Sigmoid colon (tissue), 6 donors: ENCODE measurements at regions not wholly inside any gene's neighbourhood (a gene's known extent, or its start where the extent isn't known, plus 50 kb on each side); places are given as distances from the start of the nearest gene placed in this dataset.

Experiments used
- DNase-seq: peaks from one replicate; pipeline ENCODE4 v3.0.0-alpha.2; 2019
- H3K27ac ChIP-seq, 4 donors: fragments of 200-600 bp; sonication (generic); one replicate each; pipeline ENCODE4 v1.5.1; 2016 to 2019; ENCODE audit warnings: mild to moderate bottlenecking in 1 of 4
- H3K27me3 ChIP-seq, 3 donors: fragments of 200-600 bp; sonication (generic); one replicate each; pipeline ENCODE4 v1.5.1; 2019; ENCODE audit warnings: mild to moderate bottlenecking in 1 of 3
- H3K36me3 ChIP-seq, 4 donors: fragments of 200-600 bp; sonication (generic); one replicate each; pipeline ENCODE4 v1.5.1; 2016 to 2019
- H3K4me1 ChIP-seq, 4 donors: fragments of 200-600 bp; sonication (generic); one replicate each; pipeline ENCODE4 v1.5.1; 2017 to 2019
- H3K4me3 ChIP-seq, 4 donors: fragments of 200-600 bp; sonication (generic); one replicate each; pipeline ENCODE4 v1.5.1; 2017 to 2019; ENCODE audit warnings: mild to moderate bottlenecking in 2 of 4, moderate library complexity in 1 of 4
- H3K9me3 ChIP-seq, 4 donors: fragments of 200-600 bp in 3 of 4; sonication (generic) in 3 of 4; one replicate each; pipeline versions ENCODE4 v1.5.1 to v1.6.1; 2013 to 2019
- EP300 ChIP-seq, 4 donors: sonication (generic); formaldehyde crosslinking; IDR thresholded peaks; one replicate each; pipeline ENCODE4 v1.6.1; 2017; ENCODE audit warnings: antibody characterized with exemption in 4 of 4
- POLR2A ChIP-seq, 2 donors: fragments of 450-650 bp; IDR thresholded peaks; one replicate each; pipeline ENCODE4 v1.6.1; 2016; ENCODE audit warnings: antibody characterized with exemption in 2 of 2, mild to moderate bottlenecking in 2 of 2, moderate library complexity in 2 of 2
- POLR2AphosphoS5 ChIP-seq, 4 donors: sonication (generic); formaldehyde crosslinking; IDR thresholded peaks; one replicate each; pipeline ENCODE4 v1.6.1; 2017; ENCODE audit warnings: antibody characterized with exemption in 4 of 4
- WGBS, 2 donors: extraction: QIAGEN DNeasy Blood & Tissue Kit; methylation state at CpG; one replicate each; pipeline ENCODE4 v1.1.7; 2013; 5-methylcytosine and 5-hydroxymethylcytosine counted together
- intact Hi-C: fragments of 100-400 bp; cut with DNase I; formaldehyde crosslinking; loops from one replicate; pipeline ENCODE4 v1.15.1; 2023
- TF ChIP-seq, protein P1 (sequence below), 4 experiments: fragments of 450-650 bp in 3 of 4; fragments of 200-600 bp in 1 of 4; IDR thresholded peaks; one replicate each; pipeline ENCODE4 v1.5.1; 2016 to 2019; ENCODE audit warnings: antibody characterized with exemption in 4 of 4, mild to moderate bottlenecking in 3 of 4, moderate library complexity in 2 of 4
- donor health status: healthy with polysubstance abuse.
- donor health status: healthy.

DNA sequence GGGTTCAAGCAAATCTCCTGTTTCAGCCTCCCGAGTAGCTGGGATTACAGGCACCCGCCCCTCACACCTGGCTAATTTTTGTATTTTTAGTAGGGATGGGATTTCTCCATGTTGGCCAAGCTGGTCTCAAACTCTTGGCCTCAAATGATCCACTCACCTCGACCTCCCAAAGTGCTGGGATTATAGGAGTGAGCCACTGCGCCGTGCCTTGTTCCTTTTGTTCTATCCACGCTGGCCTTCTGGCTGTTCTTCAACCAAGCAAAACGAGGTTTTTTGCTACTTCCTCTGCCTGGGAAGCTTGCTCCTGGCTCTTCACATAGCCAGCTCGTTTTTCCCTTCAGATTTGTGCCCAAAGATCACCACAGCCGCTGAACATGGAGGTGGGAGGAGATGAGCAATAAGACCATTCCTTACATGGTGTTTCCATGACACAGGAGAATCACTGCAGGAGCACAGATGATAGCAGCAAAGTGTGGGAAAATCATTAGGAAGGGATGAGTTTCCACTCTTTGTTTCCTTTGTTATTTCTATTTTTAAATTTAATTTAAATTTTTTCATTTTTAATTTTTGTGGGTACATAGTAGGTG, 201.0 kb upstream of the ZNF217 start:
- Histone ChIP-seq H3K36me3 (no peaks in the 10 kb centered on the region), H3K4me3 (no peak overlapping the region), H3K9me3 (no peaks in the 10 kb centered on the region), H3K27ac (no peak overlapping the region), H3K4me1 (no peaks in the 10 kb centered on the region), H3K27me3 (no peaks in the 10 kb centered on the region)
- DNase-seq: no peak
- WGBS, 2 donors: 85 to 88% methylated on average over 9 of the region's 9 CpGs
- intact Hi-C loops: no loop called here
- TF ChIP-seq, protein P1, sequence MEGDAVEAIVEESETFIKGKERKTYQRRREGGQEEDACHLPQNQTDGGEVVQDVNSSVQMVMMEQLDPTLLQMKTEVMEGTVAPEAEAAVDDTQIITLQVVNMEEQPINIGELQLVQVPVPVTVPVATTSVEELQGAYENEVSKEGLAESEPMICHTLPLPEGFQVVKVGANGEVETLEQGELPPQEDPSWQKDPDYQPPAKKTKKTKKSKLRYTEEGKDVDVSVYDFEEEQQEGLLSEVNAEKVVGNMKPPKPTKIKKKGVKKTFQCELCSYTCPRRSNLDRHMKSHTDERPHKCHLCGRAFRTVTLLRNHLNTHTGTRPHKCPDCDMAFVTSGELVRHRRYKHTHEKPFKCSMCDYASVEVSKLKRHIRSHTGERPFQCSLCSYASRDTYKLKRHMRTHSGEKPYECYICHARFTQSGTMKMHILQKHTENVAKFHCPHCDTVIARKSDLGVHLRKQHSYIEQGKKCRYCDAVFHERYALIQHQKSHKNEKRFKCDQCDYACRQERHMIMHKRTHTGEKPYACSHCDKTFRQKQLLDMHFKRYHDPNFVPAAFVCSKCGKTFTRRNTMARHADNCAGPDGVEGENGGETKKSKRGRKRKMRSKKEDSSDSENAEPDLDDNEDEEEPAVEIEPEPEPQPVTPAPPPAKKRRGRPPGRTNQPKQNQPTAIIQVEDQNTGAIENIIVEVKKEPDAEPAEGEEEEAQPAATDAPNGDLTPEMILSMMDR (IDR thresholded peaks at IDR 0.05): no peak
- no peak for TF ChIP-seq EP300 (IDR thresholded peaks at IDR 0.05)
- no peak for TF ChIP-seq POLR2A (IDR thresholded peaks at IDR 0.05)
- no peak for TF ChIP-seq POLR2AphosphoS5 (IDR thresholded peaks at IDR 0.05)

DNA sequence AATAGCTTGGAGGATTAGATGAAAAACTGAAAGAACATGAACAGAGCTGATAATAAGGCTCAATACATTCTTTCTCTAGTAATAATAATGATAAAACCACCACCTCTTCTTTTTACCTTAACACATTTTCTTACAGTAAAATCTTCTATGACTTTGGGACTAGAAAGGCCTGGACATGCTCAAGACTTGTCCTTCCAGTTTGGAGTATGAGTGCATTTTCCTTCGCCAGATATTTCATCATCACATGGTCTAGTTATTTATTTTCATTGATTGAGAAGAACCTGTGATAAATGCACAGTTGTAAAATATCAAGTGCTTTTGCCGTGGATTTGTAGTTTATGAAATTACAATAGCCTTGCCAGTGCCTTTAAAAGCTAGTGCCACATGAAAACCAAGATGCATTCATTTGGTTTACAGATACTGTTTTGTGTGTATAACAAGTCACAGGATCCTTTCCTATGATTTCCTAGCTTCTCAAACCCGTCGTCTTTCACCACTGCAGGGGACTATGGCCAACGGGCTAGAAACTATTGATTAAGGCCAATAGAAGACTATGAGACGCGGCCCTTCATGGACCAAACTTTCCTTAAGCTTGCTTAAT, 200.2 kb upstream of the ZNF217 start:
- TF ChIP-seq POLR2A (IDR thresholded peaks at IDR 0.05) (no peak), POLR2AphosphoS5 (IDR thresholded peaks at IDR 0.05) (no peak), EP300 (IDR thresholded peaks at IDR 0.05) (no peak)
- TF ChIP-seq, protein P1 (IDR thresholded peaks at IDR 0.05): no peak
- Histone ChIP-seq H3K27ac (no peak overlapping the region), H3K4me3 (no peak overlapping the region), H3K9me3 (no peaks in the 10 kb centered on the region), H3K36me3 (no peaks in the 10 kb centered on the region), H3K27me3 (no peaks in the 10 kb centered on the region), H3K4me1 (no peaks in the 10 kb centered on the region)
- DNase-seq: no peak
- intact Hi-C loops: no loop called here
- WGBS, 2 donors: 84 to 89% methylated on average over 7 of the region's 7 CpGs

DNA sequence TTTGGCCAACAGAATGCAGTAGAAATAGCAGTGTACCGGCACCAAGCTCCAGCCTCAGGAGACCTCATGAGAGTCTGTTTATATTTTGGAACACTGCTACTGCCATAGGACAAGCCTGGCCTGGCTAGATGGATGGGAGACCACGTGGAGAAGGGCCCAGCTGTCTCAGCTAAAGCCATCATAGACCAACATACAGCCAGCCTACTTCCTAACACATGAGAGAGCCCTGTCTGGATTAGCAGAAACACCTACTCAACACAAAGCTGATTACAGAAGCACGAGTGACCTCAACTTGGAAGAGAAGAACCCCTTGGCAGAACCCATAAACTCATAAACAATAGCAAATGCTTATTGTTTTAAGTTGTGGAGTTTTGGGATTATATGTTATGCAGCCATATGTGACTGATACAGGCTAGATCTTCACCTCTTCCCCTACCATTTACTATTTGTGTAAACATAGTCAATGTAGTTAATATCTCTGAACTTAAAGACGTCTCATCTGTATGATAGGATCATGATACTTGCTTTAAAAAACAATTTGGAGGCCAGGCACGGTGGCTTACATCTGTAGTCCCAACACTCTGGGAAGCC, 199.4 kb upstream of the ZNF217 start:
- Histone ChIP-seq H3K9me3 (no peaks in the 10 kb centered on the region), H3K4me1 (no peaks in the 10 kb centered on the region), H3K27me3 (no peaks in the 10 kb centered on the region), H3K27ac (no peak overlapping the region), H3K4me3 (no peak overlapping the region), H3K36me3 (no peaks in the 10 kb centered on the region)
- intact Hi-C loops: no loop called here
- no peak for DNase-seq
- 84 to 88% methylated on average over 5 of the region's 5 CpGs for WGBS, 2 donors
- TF ChIP-seq EP300 (IDR thresholded peaks at IDR 0.05) (no peak), POLR2A (IDR thresholded peaks at IDR 0.05) (no peak), POLR2AphosphoS5 (IDR thresholded peaks at IDR 0.05) (no peak)
- TF ChIP-seq, protein P1 (IDR thresholded peaks at IDR 0.05): no peak

DNA sequence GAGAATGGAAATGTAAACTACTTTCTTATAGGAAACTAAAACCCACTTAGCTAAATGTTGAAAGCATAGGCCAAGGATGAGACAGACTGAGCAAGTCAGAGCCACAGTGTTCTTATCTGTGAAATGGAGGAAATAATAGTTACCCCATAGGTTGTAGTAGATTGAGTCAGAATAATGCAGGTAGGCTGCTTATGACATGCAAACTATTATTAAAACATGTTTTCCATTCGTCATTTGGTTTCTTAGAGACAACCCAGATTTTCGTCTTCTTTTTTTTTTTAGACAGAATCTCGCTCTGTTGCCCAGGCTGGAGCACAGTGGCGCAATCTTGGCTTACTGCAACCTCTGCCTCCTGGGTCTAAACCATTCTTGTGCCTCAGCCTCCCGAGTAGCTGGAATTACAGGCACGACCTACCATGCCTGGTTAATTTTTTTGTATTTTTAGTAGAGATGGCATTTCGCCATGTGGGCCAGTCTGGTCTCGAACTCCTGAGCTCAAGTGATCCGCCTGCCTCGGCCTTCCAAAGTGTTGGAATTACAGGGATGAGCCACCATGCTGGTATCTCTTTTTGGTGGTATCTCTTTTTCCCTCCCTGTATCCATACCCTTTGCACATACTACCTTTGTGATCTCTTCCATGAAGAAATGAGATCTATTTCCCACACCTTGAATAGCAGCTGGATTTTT, 196.5 kb upstream of the ZNF217 start:
- Histone ChIP-seq H3K27ac (no peak overlapping the region), H3K4me3 (no peak overlapping the region), H3K4me1 (no peaks in the 10 kb centered on the region), H3K36me3 (no peaks in the 10 kb centered on the region), H3K9me3 (no peaks in the 10 kb centered on the region), H3K27me3 (no peaks in the 10 kb centered on the region)
- no peak for DNase-seq
- WGBS, 2 donors: 87 to 92% methylated on average over 10 of the region's 10 CpGs
- intact Hi-C loops: no loop called here
- no peak for TF ChIP-seq EP300 (IDR thresholded peaks at IDR 0.05)
- TF ChIP-seq, protein P1 (IDR thresholded peaks at IDR 0.05): no peak
- no peak for TF ChIP-seq POLR2A (IDR thresholded peaks at IDR 0.05)
- TF ChIP-seq POLR2AphosphoS5 (IDR thresholded peaks at IDR 0.05): no peak
